Breast epithelium (tissue), 4 donors: ENCODE measurements at regions not wholly inside any gene's neighbourhood (a gene's known extent, or its start where the extent isn't known, plus 50 kb on each side); places are given as distances from the start of the nearest gene placed in this dataset.
A peak's percentile ranks its signal among the peaks of the same experiment; 100 is the strongest.

Experiments
- DNase-seq, 2 donors: peaks; one replicate each; pipeline ENCODE4 v3.0.0-alpha.2; 2019; ENCODE audit warnings: low spot score in 2 of 2
- H3K27ac ChIP-seq, 2 donors: fragments of 200-600 bp; sonication (generic) in 1 of 2; one replicate each; pipeline ENCODE4 v1.5.1; 2016 to 2019; ENCODE audit warnings: mild to moderate bottlenecking in 1 of 2
- H3K27me3 ChIP-seq, 2 donors: fragments of 200-600 bp; sonication (generic) in 1 of 2; one replicate each; pipeline versions ENCODE4 v1.5.1 to v1.6.0; 2017 to 2019; ENCODE audit warnings: control low read depth in 1 of 2, mild to moderate bottlenecking in 1 of 2
- H3K36me3 ChIP-seq: fragments of 200-600 bp; one replicate; pipeline ENCODE4 v1.5.1; 2019
- H3K4me1 ChIP-seq, 2 donors: fragments of 200-600 bp; sonication (generic); one replicate each; pipeline ENCODE4 v1.5.1; 2016 to 2019; ENCODE audit warnings: control low read depth in 1 of 2
- H3K4me3 ChIP-seq, 3 donors: fragments of 200-600 bp; sonication (generic); 1 replicate in 2 of 3; 2 replicates in 1 of 3; pipeline ENCODE4 v1.5.1; 2016 to 2019; ENCODE audit warnings: mild to moderate bottlenecking in 3 of 3, moderate library complexity in 2 of 3
- H3K9me3 ChIP-seq, 2 donors: fragments of 200-600 bp; sonication (generic) in 1 of 2; one replicate each; pipeline ENCODE4 v1.5.1; 2016 to 2019; ENCODE audit warnings: control low read depth in 1 of 2
- POLR2A ChIP-seq: fragments of 450-650 bp; IDR thresholded peaks from one replicate; pipeline ENCODE4 v1.6.1; 2016; ENCODE audit warnings: antibody characterized with exemption, mild to moderate bottlenecking, moderate library complexity
- POLR2AphosphoS5 ChIP-seq, 3 donors: sonication (generic); formaldehyde crosslinking; IDR thresholded peaks; one replicate each; pipeline ENCODE4 v1.6.1; 2017; ENCODE audit warnings: antibody characterized with exemption in 3 of 3
- intact Hi-C: fragments of 100-400 bp; cut with DNase I; formaldehyde crosslinking; loops from one replicate; pipeline ENCODE4 v1.15.1; 2023; ENCODE audit warnings: low total_unique reads
- TF ChIP-seq, protein P1 (sequence below), 3 donors: fragments of 450-650 bp; IDR thresholded peaks; one replicate each; pipeline ENCODE4 v1.5.1; 2016 to 2017; ENCODE audit warnings: antibody characterized with exemption in 3 of 3, mild to moderate bottlenecking in 3 of 3, moderate library complexity in 3 of 3

DNA sequence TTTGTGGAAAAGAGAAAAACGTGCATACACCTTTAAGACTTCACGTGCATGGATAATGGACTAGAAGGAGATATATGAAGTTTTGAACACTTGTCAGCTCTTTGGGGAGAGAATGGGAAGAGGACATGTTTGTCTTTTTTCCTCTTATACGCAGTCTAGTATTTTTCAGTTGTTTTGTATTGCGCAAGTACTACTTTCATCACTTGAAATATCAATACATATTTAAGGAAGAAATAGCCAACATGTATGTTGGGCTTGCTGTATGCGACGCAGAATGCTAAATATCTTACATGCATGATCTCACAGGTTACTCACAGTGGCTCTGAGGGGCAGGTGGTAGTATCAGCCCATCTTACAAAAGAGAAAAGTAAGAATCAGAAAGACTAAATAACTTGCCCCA lies 176.5 kb upstream of the RUNX1 start:
- DNase-seq = no peak
- no peak overlapping the region for H3K4me3 ChIP-seq
- H3K27ac ChIP-seq = peak overlapping the region; percentile 69 to 79
- H3K27me3 ChIP-seq = no peaks in the 10 kb centered on the region
- H3K36me3 ChIP-seq = no peaks in the 10 kb centered on the region
- TF ChIP-seq, protein P1, sequence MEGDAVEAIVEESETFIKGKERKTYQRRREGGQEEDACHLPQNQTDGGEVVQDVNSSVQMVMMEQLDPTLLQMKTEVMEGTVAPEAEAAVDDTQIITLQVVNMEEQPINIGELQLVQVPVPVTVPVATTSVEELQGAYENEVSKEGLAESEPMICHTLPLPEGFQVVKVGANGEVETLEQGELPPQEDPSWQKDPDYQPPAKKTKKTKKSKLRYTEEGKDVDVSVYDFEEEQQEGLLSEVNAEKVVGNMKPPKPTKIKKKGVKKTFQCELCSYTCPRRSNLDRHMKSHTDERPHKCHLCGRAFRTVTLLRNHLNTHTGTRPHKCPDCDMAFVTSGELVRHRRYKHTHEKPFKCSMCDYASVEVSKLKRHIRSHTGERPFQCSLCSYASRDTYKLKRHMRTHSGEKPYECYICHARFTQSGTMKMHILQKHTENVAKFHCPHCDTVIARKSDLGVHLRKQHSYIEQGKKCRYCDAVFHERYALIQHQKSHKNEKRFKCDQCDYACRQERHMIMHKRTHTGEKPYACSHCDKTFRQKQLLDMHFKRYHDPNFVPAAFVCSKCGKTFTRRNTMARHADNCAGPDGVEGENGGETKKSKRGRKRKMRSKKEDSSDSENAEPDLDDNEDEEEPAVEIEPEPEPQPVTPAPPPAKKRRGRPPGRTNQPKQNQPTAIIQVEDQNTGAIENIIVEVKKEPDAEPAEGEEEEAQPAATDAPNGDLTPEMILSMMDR (IDR thresholded peaks at IDR 0.05) = no peak
- no peak for TF ChIP-seq POLR2A
- TF ChIP-seq POLR2AphosphoS5 (IDR thresholded peaks at IDR 0.05) = no peak
- H3K4me1 ChIP-seq = peaks cover 0 to 10% of the 10 kb centered on the region in 2 donors
- no peaks in the 10 kb centered on the region for H3K9me3 ChIP-seq
- intact Hi-C loops = no loop called here

GRCh38 chr21:35223480-35224156 lies 174.5 kb upstream of the RUNX1 start:
- intact Hi-C loops = no loop called here
- Histone ChIP-seq H3K36me3 (no peaks in the 10 kb centered on the region), H3K4me3 (no peak overlapping the region), H3K27ac (no peak overlapping the region), H3K27me3 (no peaks in the 10 kb centered on the region), H3K4me1 (peaks cover 0 to 10% of the 10 kb centered on the region in 2 donors), H3K9me3 (no peaks in the 10 kb centered on the region)
- TF ChIP-seq, protein P1 (IDR thresholded peaks at IDR 0.05) = no peak
- TF ChIP-seq POLR2A = no peak
- TF ChIP-seq POLR2AphosphoS5 (IDR thresholded peaks at IDR 0.05) = no peak
- DNase-seq = no peak

DNA sequence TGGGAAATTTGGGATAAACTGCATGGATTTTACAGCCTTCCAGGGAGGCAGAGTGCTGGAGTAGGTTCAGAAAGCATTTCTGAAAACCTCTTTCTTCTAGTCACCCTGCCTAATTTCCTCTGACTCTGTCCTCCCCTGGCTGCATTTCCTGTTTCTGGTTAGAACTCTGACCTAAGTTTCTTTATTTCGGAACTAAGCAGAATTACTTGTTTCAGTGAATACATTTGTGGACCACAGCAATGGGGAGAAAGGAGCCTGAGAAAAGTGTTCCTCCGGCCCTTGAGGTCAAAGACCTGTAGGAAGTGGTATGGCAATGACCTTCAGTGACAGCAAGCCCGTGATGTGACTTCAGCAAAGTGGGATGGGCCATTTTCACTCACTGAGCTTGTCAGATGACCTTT lies 173.4 kb upstream of the RUNX1 start:
- no peak overlapping the region for H3K4me3 ChIP-seq
- H3K4me1 ChIP-seq = peaks cover 0 to 10% of the 10 kb centered on the region in 2 donors
- DNase-seq = no peak
- H3K9me3 ChIP-seq = no peaks in the 10 kb centered on the region
- no peaks in the 10 kb centered on the region for H3K36me3 ChIP-seq
- TF ChIP-seq POLR2AphosphoS5 (IDR thresholded peaks at IDR 0.05) (no peak), POLR2A (no peak)
- TF ChIP-seq, protein P1 (IDR thresholded peaks at IDR 0.05) = no peak
- intact Hi-C loops = no loop called here
- H3K27ac ChIP-seq = peak overlapping the region in 1 of 2 donors; percentile 16
- H3K27me3 ChIP-seq = no peaks in the 10 kb centered on the region

GRCh38 chr21:35222021-35222420 lies 172.9 kb upstream of the RUNX1 start:
- Histone ChIP-seq H3K4me3 (no peak overlapping the region), H3K36me3 (no peaks in the 10 kb centered on the region), H3K4me1 (peaks cover 0 to 10% of the 10 kb centered on the region in 2 donors), H3K27ac (peak overlapping the region in 1 of 2 donors; percentile 16), H3K27me3 (no peaks in the 10 kb centered on the region), H3K9me3 (no peaks in the 10 kb centered on the region)
- intact Hi-C loops = no loop called here
- TF ChIP-seq, protein P1 (IDR thresholded peaks at IDR 0.05) = no peak
- no peak for TF ChIP-seq POLR2A
- TF ChIP-seq POLR2AphosphoS5 (IDR thresholded peaks at IDR 0.05) = no peak
- no peak for DNase-seq

- H3K9me3 ChIP-seq = no peaks in the 10 kb centered on the region
- no peaks in the 10 kb centered on the region for H3K36me3 ChIP-seq
- H3K27ac ChIP-seq = no peak overlapping the region
- no peak overlapping the region for H3K4me3 ChIP-seq
- H3K27me3 ChIP-seq = no peaks in the 10 kb centered on the region
- no peaks in the 10 kb centered on the region for H3K4me1 ChIP-seq
- intact Hi-C loops = no loop called here
- no peak for DNase-seq
- TF ChIP-seq POLR2A = no peak
- TF ChIP-seq, protein P1 (IDR thresholded peaks at IDR 0.05) = no peak
These were observed 171.2 kb upstream of the RUNX1 start for GRCh38 chr21:35220301-35220700.
